ENCODE measurements at regions not wholly inside any gene's neighbourhood (a gene's known extent, or its start where the extent isn't known, plus 50 kb on each side); places are given as distances from the start of the nearest gene placed in this dataset.
"Not testable (repeated sequence)": the region's sequence is repeated elsewhere in the genome, so short reads cannot be mapped to it uniquely, and the experiment has no call there.

DNA sequence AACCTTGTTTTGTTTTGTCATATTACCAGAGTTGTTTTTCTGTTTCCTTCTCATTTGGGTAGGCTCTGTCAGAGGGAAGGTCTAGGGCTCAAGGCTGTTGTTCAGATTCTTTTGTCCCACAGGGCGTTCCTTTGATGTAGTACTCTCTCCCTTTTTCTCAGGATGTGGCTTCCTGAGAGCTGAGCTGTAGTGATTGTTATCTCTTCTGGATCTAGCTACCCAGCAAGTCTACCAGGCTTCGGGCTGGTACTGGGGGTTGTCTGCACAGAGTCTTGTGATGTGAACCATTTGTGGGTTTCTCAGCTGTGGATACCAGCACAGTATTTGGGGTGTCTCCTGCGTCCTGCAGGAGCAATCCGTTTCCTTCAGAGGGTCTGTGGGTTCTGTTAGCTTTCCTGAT is 74.2 kb upstream of the GNG12 start:
- not testable (repeated sequence) for DNase-seq (ENCODE audit: low spot score)

DNA sequence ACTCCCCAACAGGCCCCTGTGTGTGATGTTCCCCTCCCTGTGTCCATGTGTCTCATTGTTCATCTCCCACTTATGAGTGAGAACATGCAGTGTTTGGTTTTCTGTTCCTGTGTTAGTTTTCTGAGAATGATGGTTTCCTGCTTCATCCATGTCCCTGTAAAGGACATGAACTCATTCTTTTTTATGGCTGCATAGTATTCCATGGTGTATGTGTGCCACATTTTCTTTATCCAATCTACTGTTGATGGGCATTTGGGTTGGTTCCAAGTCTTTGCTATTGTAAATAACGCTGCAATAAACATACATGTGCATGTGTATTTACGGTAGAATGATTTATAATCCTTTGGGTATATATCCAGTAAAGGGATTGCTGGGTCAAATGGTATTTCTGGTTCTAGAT is 72.7 kb upstream of the GNG12 start:
- not testable (repeated sequence) for DNase-seq (ENCODE audit: low spot score)

DNA sequence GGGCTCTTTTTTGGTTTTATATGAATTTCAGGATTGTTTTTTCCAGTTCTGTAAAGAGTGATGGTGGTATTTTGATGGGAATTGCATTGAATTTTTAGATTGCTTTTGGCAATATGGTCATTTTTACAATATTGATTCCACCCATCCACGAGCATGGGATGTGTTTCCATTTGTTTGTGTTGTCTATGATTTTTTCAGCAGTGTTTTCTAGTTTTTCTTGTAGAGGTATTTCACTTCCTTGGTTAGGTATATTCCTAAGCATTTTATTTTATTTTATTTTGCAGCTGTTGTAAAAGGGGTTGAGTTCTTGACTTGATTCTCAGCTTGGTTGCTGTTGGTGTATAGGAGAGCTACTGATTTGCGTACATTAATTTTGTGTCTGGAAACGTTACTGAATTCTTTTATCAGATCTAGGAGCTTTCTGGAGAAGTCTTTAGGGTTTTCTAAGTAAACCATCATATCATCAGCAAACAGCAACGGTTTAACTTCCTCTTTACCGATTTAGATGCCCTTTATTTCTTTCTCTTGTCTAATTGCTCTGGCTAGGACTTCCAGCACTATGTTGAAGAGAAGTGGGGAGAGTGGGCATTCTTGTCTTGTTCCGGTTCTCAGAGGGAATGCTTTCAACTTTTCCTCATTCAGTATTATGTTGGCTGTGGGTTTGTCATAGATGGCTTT is 69.4 kb upstream of the GNG12 start:
- DNase-seq (ENCODE audit: low spot score) = not testable (repeated sequence)

DNA sequence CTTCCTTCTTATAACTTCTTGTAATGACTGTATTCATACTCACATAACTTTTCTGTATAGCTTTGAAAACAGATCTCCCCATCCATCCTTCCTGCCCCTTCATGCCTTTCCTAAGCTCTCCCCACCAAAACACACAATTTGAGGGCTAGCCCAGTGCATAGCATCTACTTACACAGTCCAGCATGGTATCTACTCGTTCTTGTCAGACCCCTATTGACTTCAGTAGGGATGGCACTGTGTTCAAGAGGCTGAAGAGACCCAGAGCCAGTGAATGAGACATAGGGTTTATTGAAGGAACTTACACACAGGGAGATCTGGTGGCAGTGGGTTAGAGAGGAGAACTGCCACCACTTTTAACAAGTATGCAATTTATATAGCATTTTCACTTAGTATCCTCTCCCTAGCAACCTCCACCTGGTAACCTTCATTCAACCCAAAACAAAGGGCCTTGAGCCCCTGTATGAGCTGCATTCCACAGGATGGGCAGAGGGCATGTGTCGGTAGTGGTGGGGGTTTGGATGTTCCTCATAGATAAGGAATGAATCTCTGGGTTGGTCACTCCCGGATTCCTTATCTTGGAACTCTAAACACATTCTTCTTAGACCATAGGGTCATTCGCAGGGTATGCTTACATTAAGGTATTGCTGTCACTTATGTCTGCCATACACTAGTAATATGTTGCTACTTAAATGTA is 64.9 kb upstream of the GNG12 start:
- no peak for DNase-seq (ENCODE audit: low spot score)

DNA sequence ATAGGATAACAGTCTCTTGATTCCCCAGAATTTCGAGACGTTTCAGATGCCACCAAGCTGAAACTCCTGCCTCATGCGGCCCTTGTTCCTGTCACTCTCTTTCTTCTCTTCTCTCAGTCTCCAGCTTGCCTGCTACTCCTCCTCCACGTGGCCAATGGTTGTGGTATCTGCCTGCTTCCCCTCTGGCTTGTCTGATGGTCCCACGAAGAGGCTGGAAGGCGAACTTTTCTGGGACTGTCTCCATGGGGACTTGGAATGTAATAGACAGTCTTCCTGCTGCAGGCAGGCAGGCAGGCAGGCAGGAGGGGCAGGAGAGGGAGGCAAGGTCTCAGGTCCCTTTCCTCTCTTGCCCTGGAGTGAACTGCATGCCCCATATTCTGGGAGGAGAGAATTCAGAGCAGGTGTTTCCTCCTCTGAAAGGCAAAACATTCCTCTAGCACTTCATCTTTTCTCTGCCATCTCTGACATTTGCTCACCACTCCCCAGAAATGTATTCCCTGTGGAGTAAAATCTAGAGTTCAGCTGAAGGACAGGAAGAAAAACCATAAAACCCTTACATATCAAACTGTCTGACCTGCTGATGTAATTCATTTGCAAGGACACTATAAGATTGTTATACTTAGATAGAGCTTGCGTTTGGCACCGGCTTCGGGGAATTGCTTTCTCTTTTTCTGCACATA is 64.1 kb upstream of the GNG12 start:
- no peak for DNase-seq (ENCODE audit: low spot score)

DNA sequence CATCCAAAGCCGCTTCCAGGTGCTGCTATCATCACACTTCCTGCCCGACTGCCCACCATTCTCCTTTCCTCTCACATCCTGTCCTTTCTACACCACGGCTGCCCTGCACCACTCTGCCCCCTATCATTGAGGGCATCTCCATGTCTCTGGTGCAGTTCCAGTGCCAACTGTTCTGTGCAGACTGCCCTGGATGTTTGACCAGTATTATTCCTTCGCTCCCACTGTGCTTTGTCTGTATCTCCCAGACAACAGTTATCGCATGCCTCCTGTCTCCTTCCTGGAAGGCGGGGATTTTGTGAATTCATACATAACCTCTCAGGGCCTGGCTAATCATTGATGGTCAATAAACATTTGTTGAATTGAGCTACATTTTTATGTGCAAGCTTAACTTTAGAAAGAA is 63.6 kb upstream of the GNG12 start:
- no peak for DNase-seq (ENCODE audit: low spot score)

DNA sequence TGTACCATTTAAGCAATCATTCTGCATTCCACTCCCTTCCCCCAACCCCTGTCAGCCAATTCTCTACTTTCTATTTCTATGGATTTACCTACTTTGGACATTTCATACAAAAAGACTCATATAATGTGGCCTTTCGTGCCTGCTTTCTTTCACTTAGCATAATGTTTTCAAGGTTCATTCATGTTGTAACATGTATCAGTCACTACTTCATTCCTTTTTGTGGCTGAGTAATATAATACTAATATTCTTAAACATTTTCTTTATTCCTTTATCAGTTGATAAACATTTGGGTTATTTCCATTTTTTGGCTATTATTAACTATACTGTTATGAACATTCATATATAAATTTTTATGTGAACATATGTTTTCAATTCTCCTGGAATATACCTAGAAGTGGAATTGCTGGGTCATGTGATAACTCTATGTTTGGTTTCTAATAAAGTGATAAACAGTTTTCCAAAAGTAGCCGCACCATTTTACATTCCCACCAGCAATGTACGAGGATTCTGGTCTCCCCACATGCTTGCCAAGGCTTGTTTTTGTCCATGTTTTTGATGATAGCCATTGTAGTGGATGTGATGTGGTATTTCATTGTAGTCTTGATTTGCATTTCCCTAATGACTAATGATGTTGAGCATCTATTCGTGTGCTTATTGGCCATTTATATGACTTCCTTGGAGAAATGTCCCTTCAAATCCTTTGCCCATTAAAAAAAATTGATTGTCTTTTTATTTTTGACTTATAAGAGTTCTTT is 61.9 kb upstream of the GNG12 start:
- no peak for DNase-seq (ENCODE audit: low spot score)

DNA sequence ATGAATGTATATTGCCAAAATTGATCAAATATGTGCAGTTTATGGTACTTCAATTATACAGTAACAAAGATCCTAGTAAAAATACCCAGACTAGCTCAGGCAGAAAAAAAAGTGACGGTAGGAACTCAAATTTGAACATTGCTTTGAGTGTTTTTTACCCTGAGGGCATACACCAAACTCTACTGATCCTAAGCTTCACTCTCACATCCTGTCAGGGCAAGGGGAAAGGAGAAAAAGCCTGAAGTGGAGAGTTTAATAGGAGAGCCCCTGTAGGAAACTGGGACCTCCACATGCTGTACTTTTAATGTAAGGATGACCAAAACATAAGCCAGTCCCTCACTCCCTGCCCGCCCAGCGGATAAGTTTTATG is 59.8 kb upstream of the GNG12 start:
- no peak for DNase-seq (ENCODE audit: low spot score)

DNA sequence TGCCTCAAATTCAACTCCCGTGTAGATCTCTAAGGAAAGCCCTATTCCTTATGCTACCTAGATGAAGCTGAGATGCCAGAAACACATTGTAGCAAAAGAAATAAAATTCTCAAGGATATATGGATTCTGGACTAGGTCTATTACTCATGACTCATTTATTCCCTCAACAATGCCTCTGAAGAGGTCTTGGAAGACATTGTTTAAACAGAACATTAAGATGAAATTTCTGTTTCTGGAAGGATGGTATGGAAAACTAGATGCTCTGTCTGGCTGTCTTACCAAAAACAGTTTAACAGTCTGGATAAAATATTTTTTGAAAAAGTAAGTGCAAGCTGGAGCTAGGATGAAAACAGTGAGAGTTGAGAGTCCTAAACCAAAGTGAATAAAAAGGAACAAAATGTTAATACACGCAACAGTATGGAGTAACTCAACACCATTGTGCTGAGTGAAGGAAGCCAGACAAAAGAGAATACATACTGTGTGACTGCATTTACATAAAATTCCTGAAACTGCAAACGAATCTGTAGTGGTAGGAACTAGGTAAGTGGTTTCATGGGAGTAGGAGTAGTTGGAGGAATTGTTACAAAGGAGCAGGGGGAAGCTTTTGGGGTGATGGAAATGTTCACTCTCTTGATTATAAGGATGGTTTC is 59.3 kb upstream of the GNG12 start:
- DNase-seq (ENCODE audit: low spot score) = no peak

DNA sequence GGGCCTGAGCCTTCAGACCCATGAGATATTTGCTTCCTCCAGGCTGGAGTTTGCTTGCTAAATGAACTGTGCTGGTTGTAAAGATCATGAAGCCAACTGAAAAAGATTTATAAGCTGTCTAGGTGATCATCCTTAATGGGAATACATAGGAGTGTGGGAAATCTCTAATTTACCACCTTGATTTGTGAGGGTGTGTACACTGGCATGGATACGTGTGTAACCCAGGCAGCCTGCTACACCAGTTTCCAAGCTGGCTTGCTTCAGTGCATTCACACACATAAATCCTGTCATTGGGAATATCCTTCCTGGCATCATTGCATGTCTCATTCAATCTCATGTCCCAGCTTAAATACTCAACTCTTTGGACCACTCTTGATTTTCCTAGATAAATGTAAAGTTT is 57.6 kb upstream of the GNG12 start:
- DNase-seq (ENCODE audit: low spot score) = no peak

DNA sequence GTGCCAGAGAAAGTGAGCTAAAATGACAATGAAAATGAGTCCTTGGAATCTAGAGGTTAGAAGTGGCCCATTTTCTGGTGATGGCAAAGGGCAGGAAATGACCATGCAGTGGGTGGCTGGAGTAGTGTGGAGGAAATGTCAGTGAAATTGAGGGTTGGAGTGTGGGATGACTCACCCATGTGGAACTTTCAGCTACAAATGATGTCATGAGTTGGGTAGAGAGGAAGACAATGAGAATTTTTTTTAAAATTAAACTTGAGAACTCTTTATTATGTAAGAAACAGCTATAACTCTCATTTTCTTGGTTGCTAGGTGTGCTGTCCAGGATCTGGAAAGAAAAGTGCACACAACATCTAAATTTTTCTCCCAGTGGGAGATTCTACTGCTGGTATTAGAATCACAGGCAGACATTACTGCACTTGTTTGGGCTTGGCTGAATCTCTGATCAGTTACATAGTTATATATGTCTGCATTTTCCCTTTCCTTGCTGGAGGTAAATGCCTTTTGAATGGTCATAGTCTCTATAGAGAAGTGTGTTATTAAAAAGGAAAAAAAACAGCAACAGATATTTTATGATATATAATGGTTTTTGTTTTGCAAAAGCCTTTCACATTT is 56.8 kb upstream of the GNG12 start:
- no peak for DNase-seq (ENCODE audit: low spot score)

DNA sequence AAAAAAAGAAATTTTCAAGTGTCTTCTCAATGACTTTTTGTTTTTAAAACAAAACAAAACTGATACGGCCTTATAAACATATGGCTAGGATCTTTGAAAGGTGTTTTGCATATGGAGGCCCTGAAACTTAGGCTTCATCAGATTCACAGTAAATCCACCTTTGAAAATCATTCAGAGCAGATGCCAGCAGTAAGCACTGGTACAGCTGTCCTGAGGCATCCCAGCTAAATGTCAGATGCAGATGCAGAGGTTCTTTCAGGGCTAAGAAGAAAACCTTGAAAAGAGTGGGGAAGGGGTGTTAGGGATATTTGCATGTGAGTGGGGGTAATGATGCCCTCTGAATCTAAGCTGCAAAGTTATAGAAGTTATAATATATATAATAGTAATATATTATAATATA is 56.2 kb upstream of the GNG12 start:
- DNase-seq (ENCODE audit: low spot score) = no peak

DNA sequence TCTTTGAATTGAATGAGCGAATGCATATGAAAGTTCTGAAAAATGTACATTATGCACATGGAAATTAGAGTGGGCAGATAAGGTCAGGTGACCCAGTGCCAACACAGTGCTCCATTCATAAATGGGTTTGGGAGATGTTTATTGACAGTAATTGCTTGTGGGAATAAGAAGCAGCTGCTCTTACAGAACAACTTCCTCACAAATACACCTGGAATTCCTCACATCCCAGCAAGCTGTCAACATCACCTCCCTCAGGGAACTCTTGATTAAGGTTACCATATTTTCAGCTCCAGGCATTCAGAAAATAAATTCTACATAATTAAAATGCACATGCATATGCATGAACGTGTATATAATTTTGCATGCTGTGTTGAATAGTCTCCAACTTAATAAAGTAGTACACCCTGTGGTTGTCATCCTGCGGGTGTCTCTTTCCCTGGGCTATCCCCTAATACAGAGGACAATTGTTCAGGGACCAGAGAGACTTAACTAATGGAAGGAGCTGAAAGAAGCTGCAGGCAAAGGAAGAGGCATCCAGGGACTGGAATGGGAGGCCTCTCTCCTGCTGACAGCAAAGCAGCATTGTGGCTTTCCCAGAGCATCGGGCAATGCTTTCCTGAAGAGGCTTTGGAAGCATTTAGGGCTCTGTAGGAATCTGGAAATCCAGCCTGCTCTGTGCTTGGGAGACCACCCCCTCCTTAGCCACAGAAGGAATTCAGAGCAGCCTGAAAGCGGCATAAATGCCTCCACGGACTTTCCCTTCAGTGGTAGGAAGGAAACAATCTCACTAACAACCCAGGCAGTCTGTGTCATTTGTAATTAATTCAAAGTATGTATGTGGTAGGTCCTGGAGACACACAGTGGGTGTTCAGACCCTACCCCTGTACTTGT is 55.2 kb upstream of the GNG12 start:
- DNase-seq (ENCODE audit: low spot score) = peak; percentile 85

DNA sequence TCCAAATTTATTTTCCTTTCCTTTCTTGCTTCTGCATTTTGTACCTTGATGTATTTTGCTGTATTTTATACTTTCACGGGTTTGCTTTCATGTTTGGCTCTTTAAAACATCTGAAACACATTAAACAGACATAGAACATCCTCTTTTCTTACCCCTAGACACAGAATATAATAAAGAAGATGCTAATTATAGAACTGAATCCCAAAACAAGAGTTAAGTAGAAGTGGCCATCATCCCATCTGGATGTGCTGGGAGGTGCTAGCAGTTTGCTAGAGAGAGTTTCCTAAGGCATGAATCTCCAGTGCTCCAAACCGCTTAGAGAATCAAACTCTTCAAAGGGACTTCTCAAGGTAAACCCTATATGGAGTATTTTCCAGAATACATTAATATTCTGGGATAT is 53.9 kb upstream of the GNG12 start:
- no peak for DNase-seq (ENCODE audit: low spot score)

DNA sequence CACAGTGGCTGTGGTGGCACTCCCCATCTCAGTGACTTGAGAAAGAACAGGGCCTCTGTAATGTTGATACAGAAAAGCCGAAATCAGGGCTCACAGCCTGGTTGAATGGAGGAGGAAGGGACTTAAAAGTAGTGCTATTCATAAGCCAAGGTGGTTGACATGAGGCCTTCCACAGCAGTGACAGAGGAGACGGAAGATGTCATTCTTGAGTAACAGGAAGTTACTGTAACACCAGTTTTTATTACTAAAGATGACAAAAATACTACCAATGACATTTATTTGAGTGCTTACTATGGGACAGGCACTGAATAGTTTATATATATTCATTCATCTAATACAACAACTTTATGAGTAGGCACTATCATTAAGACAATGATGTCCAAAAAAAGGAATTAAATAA is 52.8 kb upstream of the GNG12 start:
- no peak for DNase-seq (ENCODE audit: low spot score)

DNA sequence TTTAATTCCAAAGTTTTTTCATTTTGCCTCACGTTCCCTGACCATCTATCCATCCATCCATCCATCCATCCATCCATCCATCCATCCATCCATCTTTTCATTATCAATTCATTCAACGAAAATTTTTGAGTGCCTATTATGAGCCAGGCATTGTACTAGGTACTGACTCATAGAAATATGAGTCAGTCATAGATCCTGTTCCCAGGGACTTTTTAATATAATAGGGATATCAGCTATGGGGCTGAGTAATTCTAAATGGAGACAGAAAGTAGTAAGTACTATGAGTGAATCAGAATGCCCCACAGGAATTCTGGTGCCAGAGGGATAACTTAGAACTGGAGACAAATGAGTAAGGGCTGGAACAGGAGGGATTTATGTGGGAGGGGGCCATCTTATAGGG is 49.8 kb upstream of the GNG12 start:
- DNase-seq (ENCODE audit: low spot score) = no peak
